LNCAP (cell line): ENCODE measurements at regions not wholly inside any gene's neighbourhood (a gene's known extent, or its start where the extent isn't known, plus 50 kb on each side); places are given as distances from the start of the nearest gene placed in this dataset.

Experiments used
- TF ChIP-seq, protein P1 (sequence below): fragments of 450-650 bp; IDR thresholded peaks from 2 replicates; pipeline ENCODE4 v1.5.1; 2017; ENCODE audit warnings: mild to moderate bottlenecking

- TF ChIP-seq, protein P1, sequence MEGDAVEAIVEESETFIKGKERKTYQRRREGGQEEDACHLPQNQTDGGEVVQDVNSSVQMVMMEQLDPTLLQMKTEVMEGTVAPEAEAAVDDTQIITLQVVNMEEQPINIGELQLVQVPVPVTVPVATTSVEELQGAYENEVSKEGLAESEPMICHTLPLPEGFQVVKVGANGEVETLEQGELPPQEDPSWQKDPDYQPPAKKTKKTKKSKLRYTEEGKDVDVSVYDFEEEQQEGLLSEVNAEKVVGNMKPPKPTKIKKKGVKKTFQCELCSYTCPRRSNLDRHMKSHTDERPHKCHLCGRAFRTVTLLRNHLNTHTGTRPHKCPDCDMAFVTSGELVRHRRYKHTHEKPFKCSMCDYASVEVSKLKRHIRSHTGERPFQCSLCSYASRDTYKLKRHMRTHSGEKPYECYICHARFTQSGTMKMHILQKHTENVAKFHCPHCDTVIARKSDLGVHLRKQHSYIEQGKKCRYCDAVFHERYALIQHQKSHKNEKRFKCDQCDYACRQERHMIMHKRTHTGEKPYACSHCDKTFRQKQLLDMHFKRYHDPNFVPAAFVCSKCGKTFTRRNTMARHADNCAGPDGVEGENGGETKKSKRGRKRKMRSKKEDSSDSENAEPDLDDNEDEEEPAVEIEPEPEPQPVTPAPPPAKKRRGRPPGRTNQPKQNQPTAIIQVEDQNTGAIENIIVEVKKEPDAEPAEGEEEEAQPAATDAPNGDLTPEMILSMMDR = no peak
These were observed 147.2 kb upstream of the FAM98A start for GRCh38 chr2:33746208-33746800.

DNA sequence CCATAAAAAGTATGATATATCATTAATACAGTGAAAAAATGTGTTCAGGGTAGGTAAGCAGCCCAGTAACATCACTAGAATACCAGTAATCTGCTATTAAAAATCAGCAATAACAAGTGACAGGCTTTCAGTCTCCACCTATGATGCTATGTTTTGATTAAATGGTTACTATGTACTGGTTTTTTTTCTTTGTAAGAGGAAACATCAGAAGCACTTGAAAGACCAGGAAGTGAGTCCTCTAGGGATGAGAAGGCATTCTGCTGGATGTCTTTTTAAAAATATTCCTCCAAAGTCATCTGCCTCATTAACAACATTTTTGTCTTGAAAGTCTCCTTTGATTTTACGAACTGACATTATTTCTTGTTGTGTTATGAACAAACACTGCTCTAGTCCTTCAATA lies 136.0 kb upstream of the FAM98A start:
- TF ChIP-seq, protein P1 = no peak

GRCh38 chr2:33730804-33731203 lies 131.7 kb upstream of the FAM98A start:
- TF ChIP-seq, protein P1 = no peak

GRCh38 chr2:33730193-33730592 lies 131.1 kb upstream of the FAM98A start:
- TF ChIP-seq, protein P1 = no peak

- TF ChIP-seq, protein P1 = no peak
These were observed 130.3 kb upstream of the FAM98A start for GRCh38 chr2:33729353-33729752.

- TF ChIP-seq, protein P1 = no peak
These were observed 129.0 kb upstream of the FAM98A start for GRCh38 chr2:33728106-33728505.

GRCh38 chr2:33727361-33728032 lies 128.4 kb upstream of the FAM98A start:
- TF ChIP-seq, protein P1 = no peak
